ENCODE measurements at regions not wholly inside any gene's neighbourhood (a gene's known extent, or its start where the extent isn't known, plus 50 kb on each side); places are given as distances from the start of the nearest gene placed in this dataset.

- Mint-ChIP-seq H3K27ac (ENCODE audit: low read depth, unreplicated experiment) (no peak overlapping the region), H3K36me3 (ENCODE audit: insufficient read depth, unreplicated experiment) (no peaks in the 10 kb centered on the region), H3K4me3 (ENCODE audit: unreplicated experiment) (no peak overlapping the region), H3K4me1 (ENCODE audit: insufficient read depth, unreplicated experiment) (no peaks in the 10 kb centered on the region), H3K9me3 (ENCODE audit: unreplicated experiment) (no peaks in the 10 kb centered on the region), H3K27me3 (ENCODE audit: insufficient read depth, unreplicated experiment) (peaks cover 81% of the 10 kb centered on the region)
- BruUV-seq (replicated peaks): no TSS peak
- ChIA-PET CTCF (interaction anchor here (1.3 kb wide), 1 partner anchor 100 kb away, joined by 4 read pairs; no protein-coding TSS in a partner anchor), POLR2A (interaction anchor here (0.6 kb wide), 1 partner anchor 84 kb away, joined by 4 read pairs; no protein-coding TSS in a partner anchor)
- DNase-seq (ENCODE audit: unreplicated experiment): no peak
- no peak for TF ChIP-seq CTCF (IDR thresholded peaks at IDR 0.05; ENCODE audit: unreplicated experiment)
- intact Hi-C loops (cut with micrococcal nuclease): no loop called here
These were observed 69.0 kb upstream of the GRAMD1B start for GRCh38 chr11:123361110-123361509.

- TF ChIP-seq CTCF (IDR thresholded peaks at IDR 0.05; ENCODE audit: unreplicated experiment): no peak
- Mint-ChIP-seq H3K4me3 (ENCODE audit: unreplicated experiment) (no peak overlapping the region), H3K9me3 (ENCODE audit: unreplicated experiment) (no peaks in the 10 kb centered on the region), H3K27ac (ENCODE audit: low read depth, unreplicated experiment) (no peak overlapping the region), H3K4me1 (ENCODE audit: insufficient read depth, unreplicated experiment) (no peaks in the 10 kb centered on the region), H3K36me3 (ENCODE audit: insufficient read depth, unreplicated experiment) (no peaks in the 10 kb centered on the region), H3K27me3 (ENCODE audit: insufficient read depth, unreplicated experiment) (peaks cover 78% of the 10 kb centered on the region)
- no peak for DNase-seq (ENCODE audit: unreplicated experiment)
- no TSS peak for BruUV-seq (replicated peaks)
- CTCF ChIA-PET: interaction anchor here (0.6 to 1.3 kb wide), 2 partner anchors 99 to 236 kb away, joined by 3 to 4 read pairs; no protein-coding TSS in a partner anchor
- POLR2A ChIA-PET: no interaction called here
- intact Hi-C loops (cut with micrococcal nuclease): no loop called here
These were observed 69.7 kb upstream of the GRAMD1B start for GRCh38 chr11:123360267-123360936.

- H3K27me3 Mint-ChIP-seq (ENCODE audit: insufficient read depth, unreplicated experiment): peaks cover 75% of the 10 kb centered on the region
- H3K4me1 Mint-ChIP-seq (ENCODE audit: insufficient read depth, unreplicated experiment): no peaks in the 10 kb centered on the region
- no peak for DNase-seq (ENCODE audit: unreplicated experiment)
- H3K9me3 Mint-ChIP-seq (ENCODE audit: unreplicated experiment): no peaks in the 10 kb centered on the region
- BruUV-seq (replicated peaks): no TSS peak
- TF ChIP-seq CTCF (IDR thresholded peaks at IDR 0.05; ENCODE audit: unreplicated experiment): no peak
- no peak overlapping the region for H3K27ac Mint-ChIP-seq (ENCODE audit: low read depth, unreplicated experiment)
- no peaks in the 10 kb centered on the region for H3K36me3 Mint-ChIP-seq (ENCODE audit: insufficient read depth, unreplicated experiment)
- CTCF ChIA-PET: interaction anchor here (0.7 kb wide), 3 partner anchors 14 to 308 kb away, joined by 3 to 7 read pairs (median 3); no protein-coding TSS in a partner anchor
- H3K4me3 Mint-ChIP-seq (ENCODE audit: unreplicated experiment): no peak overlapping the region
- intact Hi-C loops (cut with micrococcal nuclease): no loop called here
- POLR2A ChIA-PET: no interaction called here
These were observed 71.9 kb upstream of the GRAMD1B start for GRCh38 chr11:123357990-123358827.

GRCh38 chr11:123357353-123357989, 72.6 kb upstream of the GRAMD1B start:
- H3K4me1 Mint-ChIP-seq (ENCODE audit: insufficient read depth, unreplicated experiment): no peaks in the 10 kb centered on the region
- TF ChIP-seq CTCF (IDR thresholded peaks at IDR 0.05; ENCODE audit: unreplicated experiment): no peak
- BruUV-seq (replicated peaks): no TSS peak
- no peaks in the 10 kb centered on the region for H3K9me3 Mint-ChIP-seq (ENCODE audit: unreplicated experiment)
- ChIA-PET CTCF (interaction anchor here (0.6 to 0.7 kb wide), 3 partner anchors 15 to 307 kb away, joined by 3 to 7 read pairs (median 3); no protein-coding TSS in a partner anchor), POLR2A (no interaction called here)
- H3K4me3 Mint-ChIP-seq (ENCODE audit: unreplicated experiment): no peak overlapping the region
- H3K27me3 Mint-ChIP-seq (ENCODE audit: insufficient read depth, unreplicated experiment): peaks cover 75% of the 10 kb centered on the region
- H3K27ac Mint-ChIP-seq (ENCODE audit: low read depth, unreplicated experiment): no peak overlapping the region
- H3K36me3 Mint-ChIP-seq (ENCODE audit: insufficient read depth, unreplicated experiment): no peaks in the 10 kb centered on the region
- DNase-seq (ENCODE audit: unreplicated experiment): no peak
- intact Hi-C loops (cut with micrococcal nuclease): no loop called here

Measured in MCF 10A (cell line).